AG10803 (cell line): ENCODE measurements at regions not wholly inside any gene's neighbourhood (a gene's known extent, or its start where the extent isn't known, plus 50 kb on each side); places are given as distances from the start of the nearest gene placed in this dataset.

ENCODE experiments used
- DNase-seq: peaks from one replicate; pipeline ENCODE4 v3.0.0; 2010; ENCODE audit warnings: low read depth
- H3K4me3 ChIP-seq: 2 replicates; pipeline ENCODE4 v1.5.1; 2011; ENCODE audit warnings: mild to moderate bottlenecking, low read length, control low read depth
- CTCF ChIP-seq: conservative IDR thresholded peaks from 2 replicates; pipeline ENCODE4 v1.5.1; 2011; ENCODE audit warnings: mild to moderate bottlenecking, low read length, control low read depth, inconsistent platforms

GRCh38 chr4:186838295-186838694 lies 114.6 kb upstream of the FAT1 start:
- no peak for TF ChIP-seq CTCF
- DNase-seq = no peak

GRCh38 chr4:186839122-186840037 lies 115.7 kb upstream of the FAT1 start:
- DNase-seq = peak; percentile 74
- TF ChIP-seq CTCF = no peak
- peak overlapping the region; percentile 36 for H3K4me3 ChIP-seq

More at GRCh38 chr4:186838295-186838694, 114.6 kb upstream of the FAT1 start:
- no peak overlapping the region for H3K4me3 ChIP-seq

GRCh38 chr4:186840222-186840701 lies 116.6 kb upstream of the FAT1 start:
- H3K4me3 ChIP-seq = peak overlapping the region; percentile 24; the same call in 1 of the 2 replicates
- DNase-seq = peak; percentile 31
- no peak for TF ChIP-seq CTCF

- TF ChIP-seq CTCF = no peak
- no peak for DNase-seq
- H3K4me3 ChIP-seq = no peak overlapping the region
Observed at GRCh38 chr4:186840771-186841301, 117.2 kb upstream of the FAT1 start.

GRCh38 chr4:186844059-186844681 lies 120.5 kb upstream of the FAT1 start:
- TF ChIP-seq CTCF = no peak
- peak overlapping the region; percentile 41 for H3K4me3 ChIP-seq
- DNase-seq = peak; percentile 75

- DNase-seq = peak; percentile 88
- no peak for TF ChIP-seq CTCF
- H3K4me3 ChIP-seq = no peak overlapping the region
Observed at GRCh38 chr4:186845137-186845842, 121.6 kb upstream of the FAT1 start.
